Sciatic nerve (tissue), 2 donors: ENCODE measurements at regions not wholly inside any gene's neighbourhood (a gene's known extent, or its start where the extent isn't known, plus 50 kb on each side); places are given as distances from the start of the nearest gene placed in this dataset.
A peak's percentile ranks its signal among the peaks of the same experiment; 100 is the strongest.

Experiments used
- ATAC-seq: fragments of 200-7000 bp; cut with Tn5 transposase; one replicate; pipeline ENCODE4 v1.9.1; 2020; ENCODE audit warnings: mild to moderate bottlenecking, moderate library complexity
- DNase-seq: peaks from one replicate; pipeline ENCODE4 v3.0.0-alpha.2; 2020; ENCODE audit warnings: low spot score
- intact Hi-C: fragments of 100-400 bp; cut with DNase I; formaldehyde crosslinking; loops from one replicate; pipeline ENCODE4 v1.14.2; 2022
- donor health status: DM: no; HTN: no; CAD: no.
- donor health status: DM: no; HTN: no; CAD: no.

DNA sequence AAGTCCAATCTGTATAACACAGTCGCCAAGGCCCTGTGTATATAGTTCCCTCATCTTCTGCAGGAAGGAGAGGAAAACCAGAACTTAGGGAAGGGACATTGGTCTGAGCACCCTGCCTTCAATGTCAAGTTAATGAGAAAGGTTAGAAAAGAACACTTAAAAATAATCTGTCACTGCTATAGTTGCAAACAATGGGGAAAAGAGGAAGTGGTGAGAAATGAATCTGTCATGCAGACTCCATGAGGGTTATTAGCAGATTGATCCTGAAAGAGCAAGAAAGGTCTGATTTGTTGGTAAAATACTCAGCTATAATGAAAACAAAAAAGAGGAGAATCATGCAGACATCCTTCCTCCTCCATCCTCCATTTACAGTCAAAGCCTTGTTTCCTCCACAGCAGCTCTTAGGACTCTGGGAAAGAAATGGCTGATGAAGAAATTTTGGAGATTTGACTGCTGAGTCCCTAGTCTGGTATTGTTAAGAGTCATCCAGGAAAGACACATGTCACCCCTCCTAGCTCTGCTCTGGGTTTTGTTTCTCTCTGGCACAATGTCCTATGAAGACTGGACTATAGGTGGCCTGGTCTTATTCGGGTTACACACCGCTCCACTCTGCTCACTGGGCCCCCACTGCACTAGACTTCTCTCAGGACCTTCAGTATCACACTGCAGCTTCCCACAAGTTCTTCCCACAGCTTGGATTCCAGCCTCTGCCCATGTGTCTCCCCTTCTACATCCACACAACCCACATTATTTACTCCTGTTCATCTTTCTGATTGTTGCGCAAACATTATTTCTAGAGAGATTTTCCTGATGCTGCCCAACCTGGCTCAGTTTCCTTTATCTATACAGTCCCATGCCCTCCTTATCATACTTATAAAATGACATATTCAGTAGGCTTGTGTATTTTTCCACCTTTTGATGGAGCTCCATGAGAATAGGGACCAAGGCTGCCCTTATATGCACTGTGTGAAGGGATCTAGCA is 56.5 kb upstream of the XYLT1 start:
- intact Hi-C loops, result no loop called here
- DNase-seq, result no peak
- no peak for ATAC-seq

DNA sequence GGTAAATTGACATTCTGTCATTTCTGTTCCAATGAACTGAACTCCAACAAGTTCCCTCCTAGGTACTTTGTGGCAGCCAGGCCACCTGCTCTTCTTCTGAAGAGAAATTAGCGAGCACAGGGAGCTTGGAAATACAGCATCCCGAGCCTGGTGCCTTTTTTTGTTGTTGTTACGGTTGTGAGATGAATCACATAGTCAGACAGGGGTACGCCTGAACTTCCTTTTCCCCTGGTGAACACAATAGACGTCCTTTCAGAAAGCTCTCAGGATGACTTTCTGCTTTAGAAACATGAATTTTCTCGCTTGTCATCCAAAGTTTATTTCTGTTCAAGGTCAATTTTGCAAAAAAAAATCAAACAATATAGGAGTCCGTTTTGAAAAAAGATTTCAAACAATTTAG is 53.9 kb upstream of the XYLT1 start:
- intact Hi-C loops, result no loop called here
- no peak for ATAC-seq
- DNase-seq, result no peak

- intact Hi-C loops, result no loop called here
- ATAC-seq, result peak; percentile 82
- DNase-seq, result no peak
These were observed 49.8 kb upstream of the XYLT1 start for GRCh38 chr16:17520561-17520960.
